Testis (tissue), 2 donors: ENCODE measurements at regions not wholly inside any gene's neighbourhood (a gene's known extent, or its start where the extent isn't known, plus 50 kb on each side); places are given as distances from the start of the nearest gene placed in this dataset.

Experiments used
- CTCF ChIP-seq, 3 experiments: fragments of 450-650 bp in 2 of 3; fragments of 200-600 bp in 1 of 3; sonication (generic) in 1 of 3; IDR thresholded peaks; one replicate each; pipeline ENCODE4 v1.5.1; 2016 to 2019; ENCODE audit warnings: antibody characterized with exemption in 3 of 3, mild to moderate bottlenecking in 2 of 3, moderate library complexity in 1 of 3
- POLR2A ChIP-seq: fragments of 450-650 bp; IDR thresholded peaks from one replicate; pipeline ENCODE4 v1.6.1; 2017; ENCODE audit warnings: antibody characterized with exemption, mild to moderate bottlenecking, moderate library complexity

GRCh38 chr9:88870627-88871026 lies 120.6 kb upstream of the S1PR3 start:
- no peak for TF ChIP-seq CTCF (IDR thresholded peaks at IDR 0.05)
- no peak for TF ChIP-seq POLR2A
